ENCODE measurements at regions not wholly inside any gene's neighbourhood (a gene's known extent, or its start where the extent isn't known, plus 50 kb on each side); places are given as distances from the start of the nearest gene placed in this dataset.

DNA sequence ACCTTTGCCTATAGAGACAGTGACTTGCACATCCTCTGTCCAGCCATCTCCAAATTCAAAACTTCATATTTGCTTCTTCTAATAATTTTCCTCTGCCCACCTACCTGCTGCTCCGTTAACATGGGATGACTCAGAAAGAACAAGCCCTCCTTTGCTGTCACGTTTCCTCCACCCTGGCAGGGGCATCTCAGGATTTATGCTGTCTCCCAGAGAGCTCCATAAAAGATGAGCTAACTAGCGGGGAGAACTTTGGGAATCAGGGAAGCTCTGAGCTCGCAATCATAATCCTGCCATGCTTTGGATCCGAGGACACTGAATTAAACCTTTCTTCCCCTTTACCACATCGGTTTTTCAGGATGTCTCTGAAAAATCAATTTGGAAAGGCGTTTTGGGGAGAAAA is 78.4 kb upstream of the FSTL4 start:
- no peak for DNase-seq (ENCODE audit: low read depth in 2 of 2)

- no peak for DNase-seq (ENCODE audit: low read depth in 2 of 2)
Measured at GRCh38 chr5:133688391-133688790, 76.0 kb upstream of the FSTL4 start.

DNA sequence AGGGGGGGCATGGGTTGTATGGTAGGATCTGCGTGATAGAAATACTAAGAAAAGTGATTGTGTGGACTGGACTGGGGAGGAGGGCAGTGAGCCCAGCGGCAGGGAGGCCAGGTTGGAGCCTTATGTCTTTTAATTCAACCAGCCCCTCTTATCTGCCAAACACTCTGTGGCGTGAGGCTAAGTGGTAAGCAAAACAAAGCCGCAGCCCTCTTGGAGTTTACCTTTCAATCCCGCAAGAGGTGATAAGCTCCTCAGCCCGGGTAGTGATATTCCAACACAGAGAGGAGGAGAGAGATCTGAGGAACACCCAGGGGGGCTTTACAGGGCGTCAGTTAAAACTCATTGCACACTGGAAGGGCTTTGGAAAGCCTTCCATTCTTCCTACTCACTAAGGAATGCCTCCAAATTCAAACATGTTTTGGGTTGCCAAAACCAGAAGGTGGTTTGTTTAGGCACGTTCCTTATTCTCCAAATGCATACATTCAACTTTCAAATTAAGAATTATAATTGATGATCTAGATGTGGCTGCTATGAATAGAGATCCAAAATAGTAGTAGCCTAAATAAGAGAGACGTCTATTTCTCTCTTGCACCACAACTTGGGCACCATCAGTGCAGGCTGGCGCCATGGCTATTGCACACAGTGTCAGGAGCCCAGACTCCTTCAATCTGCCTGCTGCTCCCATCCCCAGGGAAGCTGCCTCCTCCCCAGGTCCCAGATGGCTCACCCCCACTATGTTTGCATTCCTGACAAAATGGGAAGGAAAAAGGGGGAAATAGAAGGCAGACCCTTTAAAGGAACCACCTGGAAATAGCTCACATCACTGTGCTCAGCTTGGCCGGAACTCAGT is 75.1 kb upstream of the FSTL4 start:
- DNase-seq (ENCODE audit: low read depth in 2 of 2): no peak

GRCh38 chr5:133686566-133686965 is 74.2 kb upstream of the FSTL4 start:
- no peak for DNase-seq (ENCODE audit: low read depth in 2 of 2)

- DNase-seq (ENCODE audit: low read depth in 2 of 2): no peak
Measured at GRCh38 chr5:133685402-133686018, 73.2 kb upstream of the FSTL4 start.

DNA sequence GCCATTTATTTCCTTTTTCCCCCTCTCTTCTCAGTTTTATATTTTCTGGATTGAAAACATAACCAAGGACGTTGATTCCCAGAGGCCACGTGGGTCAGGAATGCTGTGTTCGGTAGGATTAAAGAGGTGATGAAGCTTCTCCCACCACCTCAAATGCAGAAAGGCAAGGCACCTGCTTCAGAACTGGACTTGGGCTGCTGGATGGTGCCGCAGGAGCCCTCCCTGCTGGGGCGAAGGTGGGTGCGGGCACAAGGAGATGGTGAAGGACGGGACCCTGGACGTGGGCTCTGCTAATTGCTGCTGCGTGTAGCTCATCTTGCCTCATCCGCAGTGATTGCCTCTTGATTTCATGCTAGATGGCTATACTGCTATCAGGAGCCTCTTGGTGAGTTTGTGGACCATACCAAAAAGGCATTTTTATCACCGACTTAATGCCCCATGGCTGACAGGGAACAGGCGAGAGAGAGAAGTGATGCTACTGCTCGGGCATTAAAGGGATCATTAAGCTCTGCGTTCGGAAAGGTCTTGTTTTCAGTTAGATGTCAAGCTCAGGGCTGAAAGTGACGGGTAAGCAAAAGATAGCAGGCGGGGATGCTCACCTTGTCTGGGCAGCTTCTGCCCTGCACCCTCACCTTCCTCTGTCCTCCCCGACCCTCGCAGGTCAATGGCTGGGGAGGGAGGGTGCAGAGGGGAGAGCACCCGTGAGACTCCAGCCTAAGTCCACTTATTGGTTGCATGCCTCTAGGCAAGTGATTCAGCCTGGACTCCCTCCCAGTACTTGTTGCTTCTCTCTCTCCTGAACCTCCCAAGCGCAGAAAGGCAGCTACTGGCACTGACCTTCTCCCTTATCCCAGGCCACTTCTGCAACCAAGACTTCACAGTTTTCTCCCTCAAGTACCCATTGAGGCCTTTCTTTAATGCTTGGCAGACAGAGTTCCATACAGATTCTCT is 71.6 kb upstream of the FSTL4 start:
- DNase-seq (ENCODE audit: low read depth in 2 of 2): no peak

DNA sequence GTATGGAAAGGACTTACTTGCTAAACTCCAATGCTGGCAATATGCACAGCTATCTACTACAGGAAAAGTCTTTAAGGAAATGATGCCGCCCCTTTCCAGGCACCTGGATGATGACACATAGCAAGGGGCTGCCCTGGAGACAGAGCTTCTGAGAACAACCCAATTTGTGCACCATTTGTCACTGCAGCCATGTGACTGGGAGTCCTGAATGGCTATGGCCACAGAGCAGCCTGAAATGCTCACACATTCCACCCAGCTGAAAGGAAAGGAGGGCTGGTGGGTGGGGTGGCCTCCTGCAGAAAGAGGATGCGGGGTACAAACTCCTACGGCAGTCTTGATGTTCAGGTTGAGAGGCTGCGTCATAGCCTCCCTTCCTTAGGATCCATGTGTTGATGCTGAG is 70.1 kb upstream of the FSTL4 start:
- no peak for DNase-seq (ENCODE audit: low read depth in 2 of 2)

DNA sequence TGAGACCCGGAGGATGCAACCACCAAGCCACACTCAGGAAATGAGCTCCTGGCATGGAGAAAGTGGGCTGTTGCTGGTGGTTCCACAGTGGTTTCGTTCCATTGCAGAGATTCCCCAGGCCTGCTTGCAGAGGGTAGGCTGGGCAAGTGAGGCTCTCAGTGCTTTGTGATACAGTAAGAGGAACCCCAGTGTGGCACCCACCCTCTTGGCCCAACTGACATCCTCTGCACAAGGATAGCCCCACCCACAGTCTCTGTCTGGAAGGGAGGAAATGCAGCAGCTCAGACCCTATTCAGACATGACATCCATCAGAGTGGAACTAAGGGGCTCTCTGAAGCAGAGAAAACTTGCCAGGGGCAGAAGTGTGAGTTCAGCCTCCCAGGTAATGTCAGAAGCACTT is 69.6 kb upstream of the FSTL4 start:
- DNase-seq (ENCODE audit: low read depth in 2 of 2): no peak

- no peak for DNase-seq (ENCODE audit: low read depth in 2 of 2)
Measured at GRCh38 chr5:133680830-133681565, 68.7 kb upstream of the FSTL4 start.

- DNase-seq (ENCODE audit: low read depth in 2 of 2): no peak
Measured at GRCh38 chr5:133679534-133679933, 67.2 kb upstream of the FSTL4 start.

- DNase-seq (ENCODE audit: low read depth in 2 of 2): no peak
Measured at GRCh38 chr5:133675376-133676154, 63.2 kb upstream of the FSTL4 start.

- no peak for DNase-seq (ENCODE audit: low read depth in 2 of 2)
Measured at GRCh38 chr5:133670336-133670735, 58.0 kb upstream of the FSTL4 start.

GRCh38 chr5:133669472-133669871 is 57.1 kb upstream of the FSTL4 start:
- no peak for DNase-seq (ENCODE audit: low read depth in 2 of 2)

DNA sequence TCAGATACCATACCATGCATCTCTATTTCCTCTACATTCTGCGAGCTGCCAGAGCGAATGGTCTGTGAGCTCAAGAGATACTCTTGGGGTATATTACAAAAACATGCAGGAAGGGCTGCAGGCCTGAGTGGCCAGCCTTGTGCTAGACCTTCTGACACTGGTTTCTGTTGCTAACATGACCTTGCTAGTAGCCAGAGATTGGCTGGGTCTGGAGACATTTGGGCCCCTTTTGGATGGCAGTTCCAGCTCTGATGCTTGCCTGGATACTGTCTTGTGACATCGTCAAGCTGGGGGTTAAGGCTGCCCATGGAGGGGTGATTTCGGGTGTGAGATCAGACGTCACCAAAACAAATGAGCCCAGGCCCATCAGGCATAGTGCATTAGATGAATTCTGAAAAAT is 56.1 kb upstream of the FSTL4 start:
- no peak for DNase-seq (ENCODE audit: low read depth in 2 of 2)

- DNase-seq (ENCODE audit: low read depth in 2 of 2): no peak
Measured at GRCh38 chr5:133667217-133667616, 54.9 kb upstream of the FSTL4 start.

DNA sequence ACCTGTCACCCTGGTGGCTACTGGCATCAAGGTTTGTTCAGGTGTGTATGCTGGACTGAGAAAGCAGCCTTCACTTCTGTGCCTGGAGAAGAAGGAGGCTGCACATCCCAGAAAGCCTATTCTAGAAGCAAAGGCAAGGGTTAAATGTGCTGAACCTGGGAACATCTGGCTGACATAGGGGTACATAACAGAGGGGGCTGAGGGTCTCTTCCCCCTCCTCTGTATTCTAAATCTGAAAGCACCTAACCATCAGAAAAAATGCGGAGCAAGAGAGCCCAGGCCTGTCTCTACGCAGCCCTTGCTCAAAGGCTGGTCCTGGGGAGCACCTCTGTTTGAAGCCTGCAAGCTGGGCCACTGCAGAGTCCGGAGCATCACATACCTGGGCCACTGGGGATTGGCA is 53.2 kb upstream of the FSTL4 start:
- DNase-seq (ENCODE audit: low read depth in 2 of 2): no peak

DNA sequence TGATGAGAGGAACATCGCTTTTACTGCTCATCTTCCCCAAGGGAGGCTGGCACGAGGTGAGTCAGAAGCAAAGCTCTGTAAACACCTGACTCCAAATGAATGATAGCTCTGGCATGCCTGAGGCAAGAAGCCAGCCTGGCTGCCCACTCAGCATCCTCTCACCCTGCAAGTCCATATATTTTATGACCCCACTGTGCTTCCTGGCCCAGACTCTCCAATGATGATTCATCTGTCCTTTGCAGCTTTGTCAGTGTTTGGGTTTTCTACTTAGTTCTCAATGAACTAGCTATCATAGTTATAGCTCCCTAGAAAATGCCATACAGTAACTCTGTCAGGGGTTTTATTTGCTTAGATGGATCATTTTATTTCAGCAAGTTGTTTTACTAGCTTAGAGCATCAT is 52.1 kb upstream of the FSTL4 start:
- DNase-seq (ENCODE audit: low read depth in 2 of 2): no peak

DNA sequence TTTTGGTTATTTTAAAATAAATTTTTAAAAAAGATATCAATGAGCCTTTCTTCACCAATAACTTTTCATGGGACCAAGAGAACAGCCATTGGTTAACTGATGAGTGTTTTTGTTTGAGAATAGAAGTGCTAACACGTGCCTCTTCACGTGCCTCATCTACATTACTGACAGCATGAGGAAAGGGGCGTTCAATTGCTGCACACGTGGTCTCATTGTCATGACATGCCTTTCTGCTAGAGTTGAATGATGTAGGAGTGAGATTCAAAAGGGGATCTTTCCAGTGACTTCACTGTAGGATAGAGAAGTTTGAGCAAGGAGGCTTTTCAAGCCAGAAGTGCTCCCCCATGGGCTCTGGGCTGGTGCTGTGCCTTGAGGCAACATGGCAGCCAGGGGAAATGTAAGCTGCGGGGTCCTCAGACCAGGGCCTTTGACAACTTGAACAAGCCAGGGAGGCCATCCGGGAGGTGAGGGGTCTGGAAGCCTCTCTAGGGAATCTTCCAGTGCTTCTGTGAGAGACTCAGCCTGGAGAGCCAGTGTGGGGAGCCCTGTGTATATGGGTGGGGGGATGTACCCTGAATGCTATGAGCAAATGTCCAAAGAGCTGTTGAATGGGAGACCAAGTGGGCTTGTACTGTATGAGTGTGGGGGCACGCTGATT is 51.2 kb upstream of the FSTL4 start:
- DNase-seq (ENCODE audit: low read depth in 2 of 2): no peak

DNA sequence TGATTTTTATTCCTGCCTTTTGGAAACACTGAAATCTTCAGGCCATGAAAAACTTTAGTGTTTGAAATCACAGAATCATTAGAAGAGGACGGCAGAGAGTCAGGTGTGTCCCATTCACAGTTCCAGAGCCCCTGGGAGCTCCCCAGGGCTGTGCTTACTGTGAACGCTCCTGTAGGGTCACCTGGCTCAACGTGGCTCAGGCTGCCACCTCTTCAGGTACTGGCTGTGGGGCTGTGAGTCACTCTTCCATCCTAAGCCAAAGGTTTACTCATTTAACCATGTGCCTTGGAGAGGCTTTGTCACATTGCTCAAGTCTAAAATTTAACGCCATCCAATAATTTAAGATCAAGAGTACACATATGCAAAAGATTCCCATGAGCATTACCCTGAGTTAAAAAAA is 50.2 kb upstream of the FSTL4 start:
- no peak for DNase-seq (ENCODE audit: low read depth in 2 of 2)
